GM18498 (cell line): ENCODE measurements at regions not wholly inside any gene's neighbourhood (a gene's known extent, or its start where the extent isn't known, plus 50 kb on each side); places are given as distances from the start of the nearest gene placed in this dataset.

Experiments
- ATAC-seq: cut with Tn5 transposase; IDR thresholded peaks from one replicate; pipeline ENCODE4 v1.9.1; 2021; ENCODE audit warnings: mild to moderate bottlenecking, moderate library complexity; ENCODE audit not compliant: unreplicated experiment

DNA sequence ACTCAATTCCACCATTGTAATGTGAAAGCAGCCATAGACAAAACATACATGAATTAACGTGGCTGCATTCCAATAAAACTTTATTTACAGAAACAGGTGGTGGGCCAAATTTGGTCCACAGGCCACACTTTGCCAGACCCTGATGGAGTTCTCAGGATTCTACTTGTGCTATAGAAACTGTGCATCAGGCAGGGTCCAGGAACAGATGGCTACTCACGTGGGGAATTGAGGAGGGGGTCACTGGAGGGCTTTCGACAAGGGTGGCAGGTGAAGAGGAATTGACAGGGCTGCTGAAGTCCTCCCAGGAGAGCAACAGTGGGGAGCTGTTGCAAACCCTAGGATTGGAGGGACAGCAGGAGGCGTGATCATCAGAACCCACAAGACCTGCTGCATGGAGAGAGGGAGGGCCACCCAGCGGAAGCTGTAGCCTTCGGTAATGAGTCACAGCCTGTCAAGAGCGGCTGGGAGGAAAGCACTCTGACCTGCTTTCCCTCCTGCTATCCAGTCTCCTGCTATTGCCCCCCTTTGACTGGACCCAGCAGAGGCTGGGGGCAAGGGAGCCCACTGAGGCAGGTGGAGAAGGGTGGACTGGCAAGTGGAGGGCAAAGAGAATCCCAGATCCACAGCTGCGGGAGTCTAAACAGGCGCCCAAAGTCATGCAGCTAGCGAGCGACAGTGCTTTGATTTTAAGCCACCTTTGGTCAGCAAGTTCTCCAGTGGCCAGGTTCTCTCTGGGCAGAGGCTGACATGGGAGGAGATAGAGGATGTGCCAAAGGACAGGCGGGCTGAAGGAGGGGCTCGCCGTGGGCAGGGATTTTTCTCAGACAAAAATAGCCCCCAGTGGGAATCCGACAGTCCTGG, 138.3 kb upstream of the SMIM23 start:
- ATAC-seq: no peak

DNA sequence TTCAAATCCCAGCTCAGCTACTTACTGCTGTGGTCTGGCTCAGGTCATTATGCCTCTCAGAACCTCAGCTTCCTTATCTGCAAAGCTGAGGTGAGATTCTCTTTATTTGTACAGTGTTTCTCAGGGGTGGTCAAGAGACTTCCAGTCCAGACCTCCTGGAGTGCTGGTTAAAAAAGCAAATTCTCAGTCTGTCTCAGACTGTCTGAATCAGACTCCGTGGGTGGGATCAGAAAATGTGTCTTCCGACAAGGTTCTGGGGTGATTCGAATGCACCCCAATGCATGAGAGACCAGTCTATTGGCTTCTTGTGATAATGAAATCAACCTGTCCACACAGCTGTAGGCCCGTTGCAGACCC, 137.7 kb upstream of the SMIM23 start:
- no peak for ATAC-seq

DNA sequence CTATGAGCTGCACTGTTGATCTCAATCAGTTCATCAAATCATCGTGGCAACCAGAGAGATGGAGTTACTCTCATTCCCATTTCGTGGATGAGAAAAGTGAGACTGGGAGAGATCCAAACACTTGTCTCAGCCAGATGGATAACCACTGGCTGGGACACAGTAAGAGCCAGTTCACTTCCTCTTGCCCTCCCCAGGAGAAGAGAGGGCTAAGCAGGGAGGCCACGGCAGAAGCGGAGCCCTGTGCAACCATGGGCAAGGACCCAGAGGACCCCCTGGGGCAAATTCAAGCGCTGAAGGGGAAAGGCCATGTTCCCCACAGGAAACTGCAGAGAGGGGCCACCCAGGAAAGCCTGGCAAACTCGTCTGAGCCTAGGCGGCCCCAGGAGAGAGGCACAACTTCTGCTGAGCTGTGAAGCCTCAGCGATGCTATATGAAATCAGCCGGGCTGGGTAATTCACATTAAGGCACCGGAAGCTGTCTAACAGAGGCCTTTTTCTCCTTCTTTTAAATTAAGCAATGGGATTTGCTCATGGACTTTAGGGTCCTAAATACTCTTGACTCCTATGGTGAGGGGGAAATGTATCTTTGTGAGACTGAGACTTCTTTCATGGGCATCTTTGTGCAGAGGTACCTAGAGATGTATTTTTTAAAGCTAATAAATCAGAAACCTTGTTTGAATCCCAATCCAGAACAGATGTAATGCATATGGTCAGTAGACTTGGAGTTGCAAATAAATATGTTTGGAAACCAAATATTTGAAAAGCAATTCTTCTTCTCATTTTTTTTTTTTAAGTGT, 137.1 kb upstream of the SMIM23 start:
- no peak for ATAC-seq

DNA sequence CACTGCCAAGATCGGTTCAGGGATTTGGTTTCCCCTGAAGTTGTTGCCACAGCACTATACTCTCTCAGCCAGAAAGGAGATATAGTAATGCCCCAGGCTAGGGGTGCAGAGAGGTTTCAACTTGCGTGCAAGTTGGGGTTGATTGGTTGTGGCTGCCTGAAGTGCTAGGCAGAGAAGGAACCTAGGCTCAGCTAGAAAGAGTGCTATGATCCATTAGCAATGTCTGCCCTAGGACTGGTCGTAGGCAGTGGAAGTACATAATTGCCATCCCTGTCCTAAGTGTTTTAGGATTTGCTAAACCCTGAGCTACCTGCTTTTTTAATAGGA, 136.6 kb upstream of the SMIM23 start:
- ATAC-seq: no peak

DNA sequence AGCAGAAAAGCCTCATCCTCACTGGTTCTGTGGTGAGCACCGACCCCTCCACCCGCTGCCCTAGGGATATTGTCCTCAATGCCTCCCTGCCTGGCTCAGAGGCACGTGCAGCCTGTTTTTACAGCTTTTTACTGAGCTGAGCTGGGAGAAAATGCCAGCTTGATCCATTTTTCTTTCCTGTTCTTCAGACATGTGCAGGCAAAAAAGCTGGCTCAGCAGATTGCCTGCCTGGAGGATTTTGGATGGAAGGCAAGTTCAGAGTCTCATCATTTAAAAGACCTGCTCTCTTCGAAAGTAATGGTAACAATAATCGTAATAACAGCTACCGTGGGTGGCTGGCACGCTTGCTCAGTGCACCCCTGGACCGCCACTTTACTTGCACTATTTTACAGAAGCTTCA, 135.0 kb upstream of the SMIM23 start:
- ATAC-seq: no peak

DNA sequence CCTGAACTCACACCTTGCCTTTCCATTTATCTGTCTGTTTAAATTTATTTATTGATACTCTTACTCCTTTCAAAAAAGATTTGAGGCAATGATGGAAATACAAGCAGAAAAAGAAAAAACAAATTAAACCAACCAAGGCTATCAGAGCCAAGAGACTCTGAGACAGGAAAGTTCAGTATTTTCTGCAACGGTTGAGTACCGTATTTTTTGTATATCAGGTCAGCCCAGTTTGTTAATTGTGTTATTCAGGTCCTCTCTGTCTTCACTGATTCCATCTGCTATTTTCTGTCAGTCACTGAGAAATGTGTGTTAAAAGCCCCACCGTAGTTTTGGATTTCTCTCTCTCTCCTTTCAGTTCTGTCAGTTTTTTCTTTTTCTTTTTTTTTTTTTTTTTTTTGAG, 134.5 kb upstream of the SMIM23 start:
- no peak for ATAC-seq

DNA sequence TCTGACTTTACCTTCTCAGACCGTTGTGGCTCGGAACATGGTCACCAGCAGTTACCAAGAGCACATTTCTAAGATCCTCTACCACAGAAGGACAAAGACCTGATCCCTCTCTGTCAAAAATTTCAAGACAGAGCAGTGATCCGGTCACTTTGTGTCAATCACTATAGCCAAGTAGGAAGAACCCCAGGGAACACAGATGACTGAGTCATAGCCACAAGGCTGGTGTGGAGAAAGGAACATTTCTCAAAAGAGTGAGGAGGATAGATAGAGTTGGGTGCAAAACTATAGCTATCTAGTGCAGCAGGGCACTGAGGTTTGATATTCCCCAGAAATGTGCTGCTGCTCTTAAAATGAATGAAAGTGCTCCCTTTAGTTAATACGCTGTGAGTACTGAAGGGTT, 130.7 kb upstream of the SMIM23 start:
- ATAC-seq: no peak

DNA sequence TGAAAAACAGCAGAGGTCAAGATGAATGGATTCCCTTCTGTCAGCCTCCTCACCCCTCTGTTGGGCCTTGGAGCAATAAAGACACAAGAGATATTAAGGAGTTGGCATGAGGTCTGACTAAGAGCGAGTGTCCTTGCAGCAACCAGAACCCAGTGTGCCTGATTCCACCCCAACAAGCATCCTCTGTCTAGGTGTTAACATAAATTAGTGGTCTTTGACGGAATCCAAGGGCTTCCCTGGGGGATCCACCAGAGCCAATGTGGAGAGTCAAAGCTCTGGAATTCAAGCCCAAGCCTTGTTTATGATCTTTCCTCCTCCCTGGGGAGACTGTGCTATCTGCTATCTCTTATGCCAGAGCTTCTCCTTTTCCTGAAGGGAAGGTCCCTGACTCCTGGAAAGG, 128.1 kb upstream of the SMIM23 start:
- no peak for ATAC-seq

DNA sequence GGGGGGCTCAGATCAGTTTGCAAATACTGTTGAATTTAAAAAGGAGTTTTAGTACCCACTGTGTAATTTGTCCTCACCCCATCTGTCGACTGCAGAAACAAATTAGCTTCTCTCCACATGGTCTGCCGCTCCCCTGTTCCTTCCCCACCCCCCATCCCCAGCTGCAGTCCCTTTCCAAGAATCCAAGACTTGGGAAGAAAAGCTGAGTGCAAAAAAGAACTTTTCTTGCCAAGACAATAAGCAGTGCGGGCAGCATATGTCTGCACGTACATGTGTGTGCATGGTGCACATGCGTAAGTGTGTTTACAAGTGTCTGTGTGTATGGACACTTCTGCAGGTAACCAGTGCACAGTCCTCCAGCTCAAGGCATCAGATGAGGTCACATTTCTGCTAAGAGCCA, 125.7 kb upstream of the SMIM23 start:
- no peak for ATAC-seq

DNA sequence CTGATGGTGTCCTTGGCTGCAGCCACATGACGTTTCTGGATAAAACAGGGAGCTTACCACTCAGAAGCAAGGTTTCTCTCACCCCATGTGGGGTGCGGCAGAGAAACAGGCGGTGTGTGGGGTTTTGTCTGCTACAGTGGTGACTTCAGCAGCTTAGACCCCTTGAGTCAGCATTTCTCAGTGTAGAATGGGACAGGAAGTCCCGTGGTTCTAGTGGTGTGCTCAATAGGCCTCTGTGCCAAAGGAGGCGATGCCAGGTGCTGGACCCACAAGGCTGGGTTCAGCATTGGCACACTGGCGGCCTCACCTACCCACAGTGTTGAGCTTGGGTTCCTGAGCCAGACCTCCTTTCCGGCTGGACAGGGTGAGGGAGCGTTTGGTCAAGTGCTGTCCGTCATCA, 125.2 kb upstream of the SMIM23 start:
- ATAC-seq: no peak

DNA sequence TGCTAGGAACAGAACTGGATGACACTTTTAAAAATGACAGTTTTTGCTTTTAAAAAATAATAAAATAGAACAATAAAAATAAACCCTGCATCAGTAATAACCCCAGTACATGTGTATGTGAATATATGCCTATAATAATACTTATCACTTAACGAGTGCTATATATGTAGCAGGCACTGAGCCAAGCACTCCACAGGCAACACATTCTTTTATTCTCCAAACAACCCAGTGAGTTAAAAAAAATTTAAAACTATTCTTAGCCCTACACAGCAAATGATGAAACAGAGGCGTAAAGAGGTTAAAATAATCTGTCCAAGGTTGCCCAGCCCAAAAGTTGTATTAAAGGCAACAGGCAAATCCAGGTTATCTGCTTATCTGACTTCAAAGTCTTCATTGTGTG, 124.5 kb upstream of the SMIM23 start:
- no peak for ATAC-seq

DNA sequence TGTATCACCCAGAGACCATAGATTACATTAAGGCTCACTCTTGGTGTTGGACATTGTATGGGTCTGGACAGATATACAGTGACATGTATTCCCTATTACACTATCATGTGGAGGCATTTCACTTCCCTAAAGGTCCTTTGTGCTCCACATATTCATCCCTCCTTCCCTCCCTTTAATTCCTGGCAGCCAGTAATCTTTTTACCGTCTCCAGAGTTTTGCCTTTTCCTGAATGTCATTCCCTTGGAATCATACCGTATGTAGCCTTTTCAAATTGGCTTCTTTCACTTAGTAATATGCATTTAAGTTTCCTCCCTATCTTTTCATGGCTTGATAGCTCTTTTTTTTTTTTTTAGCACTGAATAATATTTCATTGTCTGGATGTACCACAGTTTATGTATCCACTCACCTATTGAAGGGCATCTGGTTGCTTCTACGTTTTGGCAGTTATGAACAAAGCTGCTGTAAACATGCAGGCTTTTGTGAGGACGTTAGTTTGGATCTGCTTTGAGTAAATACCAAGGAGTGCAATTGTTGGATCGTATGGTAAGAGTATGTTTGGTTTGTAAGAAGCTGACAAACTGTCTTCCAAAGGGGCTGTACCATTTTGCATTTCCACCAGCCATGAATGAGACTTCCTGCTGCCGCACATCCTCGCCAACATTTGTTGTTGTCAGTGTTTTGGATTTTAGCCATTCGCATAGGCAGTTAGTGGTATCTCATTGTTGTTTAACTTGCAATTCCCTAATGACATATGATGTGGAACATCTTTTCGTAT, 122.1 kb upstream of the SMIM23 start:
- ATAC-seq: no peak

DNA sequence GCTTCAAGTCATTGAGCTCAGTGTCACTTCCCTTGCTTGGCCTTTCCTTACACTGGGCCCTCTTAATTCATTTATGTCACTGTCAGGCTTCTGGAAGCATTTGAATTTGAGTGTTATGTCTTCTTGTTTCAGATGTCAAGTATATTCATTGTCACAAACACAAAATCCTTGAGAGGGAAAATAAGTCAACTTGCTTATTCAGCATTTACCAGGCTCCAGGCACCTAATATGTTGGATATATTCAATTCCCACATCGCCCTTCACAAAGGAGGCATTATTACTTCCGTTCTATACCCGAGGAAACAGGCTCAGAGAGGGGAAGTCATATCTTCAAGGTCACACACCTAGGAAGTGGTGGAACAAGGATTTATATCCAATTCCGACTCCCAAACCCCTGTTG, 121.1 kb upstream of the SMIM23 start:
- ATAC-seq: no peak

DNA sequence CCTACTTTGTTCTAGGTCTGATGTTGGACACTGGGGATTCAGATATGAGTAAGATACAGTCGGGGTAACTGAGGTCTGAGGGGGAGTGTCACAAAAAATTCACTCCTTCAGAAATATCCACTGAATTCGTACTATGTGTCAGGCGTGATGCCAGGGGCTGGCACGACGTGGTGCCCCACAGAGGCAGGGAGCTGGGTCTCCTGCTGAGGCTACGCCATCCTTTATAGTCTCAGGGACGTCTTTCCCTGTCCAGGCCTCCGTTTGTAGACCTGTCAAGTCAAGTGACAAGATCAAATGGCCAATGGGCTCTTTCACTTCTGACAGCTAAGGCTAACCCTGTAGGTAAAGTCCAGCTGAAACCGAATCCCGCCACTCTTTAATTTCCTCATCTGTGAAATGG, 118.8 kb upstream of the SMIM23 start:
- ATAC-seq: no peak

DNA sequence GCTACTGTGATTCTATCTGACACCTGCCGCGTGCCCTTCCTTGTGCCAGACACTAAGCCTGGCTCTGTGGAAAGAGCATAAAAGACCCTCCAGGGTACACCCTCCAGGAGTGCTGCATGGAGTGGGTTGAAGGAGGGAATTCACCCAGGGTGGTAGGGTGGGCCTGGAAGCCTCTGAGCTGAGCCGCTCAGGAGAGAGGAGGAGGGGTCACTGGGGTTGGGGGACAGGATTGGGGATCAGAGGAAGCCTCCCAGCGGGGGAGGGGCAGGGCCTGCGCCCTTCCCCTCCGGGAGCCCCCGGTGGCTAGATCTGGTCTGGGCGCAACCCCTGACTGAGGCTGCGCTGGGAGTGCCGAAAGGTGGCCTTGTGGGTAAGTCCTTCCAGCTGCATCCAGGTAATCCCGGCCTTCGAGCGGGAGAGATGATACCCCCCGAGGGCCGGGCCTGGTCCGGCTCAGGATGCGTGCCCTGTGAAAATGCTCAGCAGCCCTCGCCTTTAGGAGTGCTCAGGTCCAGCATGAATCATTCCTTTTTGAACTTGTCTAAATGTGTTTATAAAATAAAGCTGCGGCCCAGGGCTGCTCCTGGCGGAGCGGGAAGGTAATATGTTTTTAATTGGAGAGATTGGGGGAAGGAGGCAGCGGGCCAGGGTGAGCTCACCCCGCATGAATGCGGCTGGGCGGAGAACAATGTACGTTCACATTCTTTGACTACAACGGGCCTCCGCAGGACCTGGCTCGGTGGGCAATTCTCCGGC, 118.1 kb upstream of the SMIM23 start:
- ATAC-seq: no peak

DNA sequence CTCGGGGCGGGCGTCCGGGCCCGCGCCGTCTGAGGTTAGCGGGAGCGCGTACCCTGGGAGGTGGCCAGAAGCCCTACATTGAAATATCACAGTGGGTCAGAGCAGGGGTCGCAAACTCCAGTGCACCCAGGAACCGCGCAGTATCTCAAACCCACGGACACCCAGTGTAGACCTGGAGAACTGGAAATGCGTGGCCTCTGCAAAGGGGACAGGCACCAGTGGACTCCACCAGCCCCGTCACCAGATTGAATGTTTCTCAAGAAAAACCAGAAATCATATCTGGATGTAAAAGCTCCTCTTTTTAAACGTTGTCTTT, 117.6 kb upstream of the SMIM23 start:
- ATAC-seq: no peak

DNA sequence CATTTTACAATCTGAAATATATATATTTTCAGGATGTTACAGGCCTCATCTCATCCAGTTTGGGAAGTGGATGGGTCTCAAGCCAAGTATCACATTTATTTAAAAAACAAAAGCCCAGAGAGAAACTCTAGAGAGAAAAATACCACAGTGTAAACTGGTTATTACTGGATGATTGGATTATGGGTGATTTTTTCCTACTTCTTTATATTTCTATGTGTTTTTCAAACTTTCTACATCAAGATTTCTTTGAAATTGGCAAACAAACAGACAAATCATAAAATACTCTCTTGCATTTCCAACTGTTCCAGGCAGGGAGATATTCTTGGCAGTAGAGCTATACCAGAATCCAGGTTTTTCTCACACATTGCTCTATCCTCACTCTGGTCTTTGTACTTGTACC, 116.0 kb upstream of the SMIM23 start:
- no peak for ATAC-seq

DNA sequence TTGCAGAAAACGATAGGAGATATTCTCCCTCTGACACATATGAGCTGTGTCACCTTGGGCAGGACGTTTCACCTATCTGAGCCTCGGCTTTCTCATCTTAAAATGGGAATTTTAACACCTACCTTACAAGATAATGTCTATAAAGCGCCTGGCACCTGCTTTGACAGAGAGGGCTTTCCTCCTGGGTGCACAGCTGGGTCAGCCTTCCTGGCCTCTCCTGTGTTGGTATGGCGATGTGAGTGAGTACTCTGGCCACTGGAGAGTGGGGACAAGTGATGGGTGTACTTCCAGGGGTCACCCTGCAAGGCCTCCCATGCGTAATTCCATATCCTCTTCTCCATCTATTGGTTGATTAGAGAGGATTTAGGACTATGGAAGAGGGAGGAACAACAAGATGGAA, 113.1 kb upstream of the SMIM23 start:
- no peak for ATAC-seq

DNA sequence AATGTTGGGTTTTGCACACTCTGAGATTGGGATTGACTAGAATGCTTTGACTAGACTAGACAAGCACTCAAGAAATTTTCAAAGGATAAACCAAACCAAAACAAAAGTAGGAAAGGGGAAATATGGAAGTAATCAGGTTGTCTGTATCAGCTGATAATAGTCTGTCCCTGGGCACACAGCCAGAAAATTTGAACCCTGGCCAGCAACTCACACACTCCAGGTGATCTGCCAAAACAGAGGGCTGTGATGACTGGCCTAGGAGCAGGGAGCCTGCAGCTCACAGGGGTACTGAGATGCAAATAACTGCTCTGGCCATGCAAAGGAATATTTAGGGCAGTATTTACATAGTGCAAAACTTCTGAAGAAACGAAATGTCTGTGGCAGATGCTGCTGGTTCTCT, 112.3 kb upstream of the SMIM23 start:
- no peak for ATAC-seq

DNA sequence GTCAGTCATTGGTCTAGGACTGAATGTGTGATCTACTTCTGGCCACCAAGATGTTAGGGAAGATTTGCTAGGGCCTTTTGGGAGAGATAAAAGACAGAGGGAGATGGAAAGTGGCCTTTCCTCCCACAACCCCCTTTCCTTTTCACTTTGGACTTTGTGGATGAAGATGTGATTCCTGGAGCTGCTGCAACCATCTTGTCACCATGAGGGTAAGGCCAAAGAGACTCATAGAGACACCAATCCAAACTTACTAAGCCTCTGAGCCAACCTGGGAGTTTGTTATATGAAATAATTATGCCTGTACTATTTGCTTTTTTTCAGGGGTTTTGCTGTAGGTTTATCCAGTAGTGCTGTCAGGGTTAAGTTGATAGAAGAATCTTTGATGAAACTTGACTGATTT, 111.8 kb upstream of the SMIM23 start:
- ATAC-seq: no peak

DNA sequence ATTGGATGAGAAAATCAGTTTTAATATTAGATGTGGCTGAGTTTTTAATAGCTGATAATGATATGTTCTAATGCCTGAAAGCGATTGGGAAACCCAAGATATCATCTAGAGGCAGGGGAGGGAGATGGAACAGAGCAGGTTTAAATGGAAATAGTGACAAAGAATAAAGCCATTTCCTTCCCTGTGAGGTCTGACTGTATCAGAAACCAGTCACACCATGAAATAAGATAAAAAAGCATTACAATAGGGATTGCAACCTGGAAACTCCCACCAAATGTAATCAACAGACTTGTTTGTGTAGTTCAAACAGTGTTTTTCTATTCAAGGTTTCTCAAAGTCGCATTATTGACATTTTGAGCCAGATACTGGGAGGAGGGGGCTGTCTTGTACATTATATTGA, 110.1 kb upstream of the SMIM23 start:
- no peak for ATAC-seq
